ENCODE measurements at regions not wholly inside any gene's neighbourhood (a gene's known extent, or its start where the extent isn't known, plus 50 kb on each side); places are given as distances from the start of the nearest gene placed in this dataset.
"Not testable (repeated sequence)": the region's sequence is repeated elsewhere in the genome, so short reads cannot be mapped to it uniquely, and the experiment has no call there.

GRCh38 chr7:15131661-15132060, 229.1 kb upstream of the DGKB start:
- H3K4me2 ChIP-seq: no peak overlapping the region
- no peaks in the 10 kb centered on the region for H3K9me3 ChIP-seq (ENCODE audit: insufficient read depth, low read depth)
- no peak overlapping the region for H3K27ac ChIP-seq
- no peak overlapping the region for H3K4me3 ChIP-seq
- H3K36me3 ChIP-seq (ENCODE audit: low read depth): no peaks in the 10 kb centered on the region
- peaks cover 10% of the 10 kb centered on the region for H3K4me1 ChIP-seq (replicated peaks; ENCODE audit: insufficient read depth)
- no peaks in the 10 kb centered on the region for H4K20me1 ChIP-seq (ENCODE audit: insufficient read depth)
- H3K9me2 ChIP-seq (ENCODE audit: insufficient read depth): no peaks in the 10 kb centered on the region
- TF ChIP-seq EZH2 (IDR thresholded peaks at IDR 0.05; ENCODE audit: low read depth) (no peak), CTCF (conservative IDR thresholded peaks at IDR 0.05) (no peak)
- H3K27me3 ChIP-seq (ENCODE audit: insufficient read depth, low read depth): no peaks in the 10 kb centered on the region
- ChIA-PET CTCF (interaction anchor here (0.7 to 1.2 kb wide), 2 partner anchors 67 to 368 kb away, joined by 3 read pairs; no protein-coding TSS in a partner anchor), POLR2A (ENCODE audit: unreplicated experiment) (no interaction called here)
- BruUV-seq (replicated peaks): no TSS peak
- no peaks in the 10 kb centered on the region for H3F3A ChIP-seq (ENCODE audit: insufficient read depth, low read depth)
- no peaks in the 10 kb centered on the region for H3K79me2 ChIP-seq (ENCODE audit: low read depth)
- intact Hi-C loops (cut with micrococcal nuclease; ENCODE audit: unreplicated experiment): no loop called here
- no peak for DNase-seq
- H2AFZ ChIP-seq: no peak overlapping the region

GRCh38 chr7:15130666-15131541, 228.4 kb upstream of the DGKB start:
- H3K4me2 ChIP-seq: no peak overlapping the region
- BruUV-seq (replicated peaks): no TSS peak
- H3K4me1 ChIP-seq (replicated peaks; ENCODE audit: insufficient read depth): peaks cover 10% of the 10 kb centered on the region
- DNase-seq: peak in 1 of 2 experiments; percentile 74
- ChIA-PET CTCF (interaction anchor here (0.7 kb wide), 1 partner anchor 68 kb away, joined by 3 read pairs; no protein-coding TSS in a partner anchor), POLR2A (ENCODE audit: unreplicated experiment) (no interaction called here)
- no peaks in the 10 kb centered on the region for H3K27me3 ChIP-seq (ENCODE audit: insufficient read depth, low read depth)
- no peaks in the 10 kb centered on the region for H3K79me2 ChIP-seq (ENCODE audit: low read depth)
- intact Hi-C loops (cut with micrococcal nuclease; ENCODE audit: unreplicated experiment): no loop called here
- H3K4me3 ChIP-seq: no peak overlapping the region
- H3K27ac ChIP-seq: no peak overlapping the region
- TF ChIP-seq EZH2 (IDR thresholded peaks at IDR 0.05; ENCODE audit: low read depth): no peak
- TF ChIP-seq CTCF (conservative IDR thresholded peaks at IDR 0.05): no peak
- H3F3A ChIP-seq (ENCODE audit: insufficient read depth, low read depth): no peaks in the 10 kb centered on the region
- no peaks in the 10 kb centered on the region for H3K9me2 ChIP-seq (ENCODE audit: insufficient read depth)
- H3K36me3 ChIP-seq (ENCODE audit: low read depth): no peaks in the 10 kb centered on the region
- no peaks in the 10 kb centered on the region for H4K20me1 ChIP-seq (ENCODE audit: insufficient read depth)
- H2AFZ ChIP-seq: no peak overlapping the region
- no peaks in the 10 kb centered on the region for H3K9me3 ChIP-seq (ENCODE audit: insufficient read depth, low read depth)

- H3K4me3 ChIP-seq: no peak overlapping the region
- CTCF ChIA-PET: no interaction called here
- intact Hi-C loops (cut with micrococcal nuclease; ENCODE audit: unreplicated experiment): no loop called here
- no peak overlapping the region for H3K27ac ChIP-seq
- POLR2A ChIA-PET (ENCODE audit: unreplicated experiment): no interaction called here
- no TSS peak for BruUV-seq (replicated peaks)
- no peaks in the 10 kb centered on the region for H3F3A ChIP-seq (ENCODE audit: insufficient read depth, low read depth)
- DNase-seq: no peak
- no peaks in the 10 kb centered on the region for H3K36me3 ChIP-seq (ENCODE audit: low read depth)
- H3K4me2 ChIP-seq: no peak overlapping the region
- no peaks in the 10 kb centered on the region for H3K9me2 ChIP-seq (ENCODE audit: insufficient read depth)
- no peaks in the 10 kb centered on the region for H3K27me3 ChIP-seq (ENCODE audit: insufficient read depth, low read depth)
- TF ChIP-seq CTCF (conservative IDR thresholded peaks at IDR 0.05) (no peak), EZH2 (IDR thresholded peaks at IDR 0.05; ENCODE audit: low read depth) (no peak)
- H2AFZ ChIP-seq: no peak overlapping the region
- H4K20me1 ChIP-seq (ENCODE audit: insufficient read depth): no peaks in the 10 kb centered on the region
- no peaks in the 10 kb centered on the region for H3K9me3 ChIP-seq (ENCODE audit: insufficient read depth, low read depth)
- peaks cover 10% of the 10 kb centered on the region for H3K4me1 ChIP-seq (replicated peaks; ENCODE audit: insufficient read depth)
- H3K79me2 ChIP-seq (ENCODE audit: low read depth): no peaks in the 10 kb centered on the region
Measured at GRCh38 chr7:15128716-15129115, 226.2 kb upstream of the DGKB start.

GRCh38 chr7:15126653-15127052, 224.1 kb upstream of the DGKB start:
- POLR2A ChIA-PET (ENCODE audit: unreplicated experiment); H3K9me3 ChIP-seq (ENCODE audit: insufficient read depth, low read depth); H3K9me2 ChIP-seq (ENCODE audit: insufficient read depth); H3K4me3 ChIP-seq; intact Hi-C loops (cut with micrococcal nuclease; ENCODE audit: unreplicated experiment); H3K27ac ChIP-seq; CTCF ChIA-PET; H3K27me3 ChIP-seq (ENCODE audit: insufficient read depth, low read depth); H2AFZ ChIP-seq; H3K79me2 ChIP-seq (ENCODE audit: low read depth); BruUV-seq (replicated peaks); DNase-seq; H3K36me3 ChIP-seq (ENCODE audit: low read depth); H3K4me2 ChIP-seq; H3F3A ChIP-seq (ENCODE audit: insufficient read depth, low read depth); H3K4me1 ChIP-seq (replicated peaks; ENCODE audit: insufficient read depth); H4K20me1 ChIP-seq (ENCODE audit: insufficient read depth): not testable (repeated sequence)
